A549 (cell line): ENCODE measurements at regions not wholly inside any gene's neighbourhood (a gene's known extent, or its start where the extent isn't known, plus 50 kb on each side); places are given as distances from the start of the nearest gene placed in this dataset.

Experiments used
- CBX8 ChIP-seq: fragments of 200-600 bp; sonication (generic); IDR thresholded peaks from 2 replicates; pipeline ENCODE4 v1.6.1; 2016
- CTCF ChIP-seq: fragments of >200 bp; sonication (Bioruptor Twin); formaldehyde crosslinking; IDR thresholded peaks from 3 replicates; pipeline ENCODE4 v1.5.1; 2016
- EP300 ChIP-seq, 2 experiments: fragments of >200 bp; sonication (Bioruptor Twin); formaldehyde crosslinking; IDR thresholded peaks; 2 replicates in 1 of 2; 3 replicates in 1 of 2; pipeline ENCODE4 v1.6.1; 2016 to 2017
- HOXA7 ChIP-seq: fragments of 250-450 bp; sonication (Bioruptor Pico); IDR thresholded peaks from 2 replicates; pipeline ENCODE4 v1.5.0; 2020; ENCODE audit warnings: mild to moderate bottlenecking, moderate library complexity
- MAFK ChIP-seq: fragments of 450-650 bp; IDR thresholded peaks from 2 replicates; pipeline ENCODE4 v1.6.1; 2014; ENCODE audit not compliant: partially characterized antibody
- MAX ChIP-seq: IDR thresholded peaks from 2 replicates; pipeline ENCODE4 v1.6.1; 2012
- MAZ ChIP-seq: fragments of 150-350 bp; IDR thresholded peaks from 2 replicates; pipeline ENCODE4 v1.6.1; 2014; ENCODE audit warnings: antibody characterized with exemption, low read depth, low read length, borderline replicate concordance
- NR3C1 ChIP-seq: fragments of >200 bp; sonication (Bioruptor Twin); formaldehyde crosslinking; IDR thresholded peaks from 3 replicates; pipeline ENCODE4 v1.6.1; 2017
- RCOR1 ChIP-seq: fragments of 150-350 bp; IDR thresholded peaks from 2 replicates; pipeline ENCODE4 v1.6.1; 2014; ENCODE audit warnings: antibody characterized with exemption, low read length, low read depth
- REST ChIP-seq: fragments of 200-600 bp; sonication (generic); IDR thresholded peaks from 2 replicates; pipeline ENCODE4 v1.6.1; 2016; ENCODE audit warnings: antibody characterized with exemption, mild to moderate bottlenecking, moderate library complexity
- RNF2 ChIP-seq: fragments of 200-600 bp; sonication (generic); IDR thresholded peaks from 2 replicates; pipeline ENCODE4 v1.6.1; 2016; ENCODE audit warnings: low read depth, mild to moderate bottlenecking, antibody characterized with exemption, moderate library complexity, borderline replicate concordance

- TF ChIP-seq CTCF (no peak), RCOR1 (no peak), CBX8 (no peak), MAFK (no peak), MAZ (no peak), NR3C1 (no peak), HOXA7 (CRISPR knock-in tag) (no peak), REST (no peak), EP300 (IDR thresholded peaks at IDR 0.05) (no peak), RNF2 (no peak), MAX (no peak)
Observed at GRCh38 chr7:51569176-51569575, 252.6 kb upstream of the COBL start.
